ENCODE measurements at regions not wholly inside any gene's neighbourhood (a gene's known extent, or its start where the extent isn't known, plus 50 kb on each side); places are given as distances from the start of the nearest gene placed in this dataset.
A peak's percentile ranks its signal among the peaks of the same experiment; 100 is the strongest.
"Not testable (repeated sequence)": the region's sequence is repeated elsewhere in the genome, so short reads cannot be mapped to it uniquely, and the experiment has no call there.

- DNase-seq (ENCODE audit: low spot score): peak; percentile 15
Measured at GRCh38 chr13:54402495-54402894, 1373.9 kb downstream of the OLFM4 start.

GRCh38 chr13:54415753-54416366 lies 1387.2 kb downstream of the OLFM4 start:
- peak; percentile 15 for DNase-seq (ENCODE audit: low spot score)

- DNase-seq (ENCODE audit: low spot score): not testable (repeated sequence)
Measured at GRCh38 chr13:54422946-54423345, 1394.3 kb downstream of the OLFM4 start.

GRCh38 chr13:54424344-54424743 lies 1395.7 kb downstream of the OLFM4 start:
- DNase-seq (ENCODE audit: low spot score): no peak

GRCh38 chr13:54433493-54434206 lies 1405.0 kb downstream of the OLFM4 start:
- no peak for DNase-seq (ENCODE audit: low spot score)

- DNase-seq (ENCODE audit: low spot score): not testable (repeated sequence)
Measured at GRCh38 chr13:54440853-54441400, 1412.3 kb downstream of the OLFM4 start.

- no peak for DNase-seq (ENCODE audit: low spot score)
Measured at GRCh38 chr13:54445453-54445852, 1416.8 kb downstream of the OLFM4 start.

- no peak for DNase-seq (ENCODE audit: low spot score)
Measured at GRCh38 chr13:54445865-54446264, 1417.3 kb downstream of the OLFM4 start.

- DNase-seq (ENCODE audit: low spot score): peak; percentile 23
Measured at GRCh38 chr13:54449922-54450321, 1421.3 kb downstream of the OLFM4 start.

- no peak for DNase-seq (ENCODE audit: low spot score)
Measured at GRCh38 chr13:54484166-54484565, 1455.6 kb downstream of the OLFM4 start.

GRCh38 chr13:54486421-54487166 lies 1458.0 kb downstream of the OLFM4 start:
- DNase-seq (ENCODE audit: low spot score): no peak

GRCh38 chr13:54489359-54489758 lies 1460.7 kb downstream of the OLFM4 start:
- no peak for DNase-seq (ENCODE audit: low spot score)

GRCh38 chr13:54492995-54493394 lies 1464.4 kb downstream of the OLFM4 start:
- DNase-seq (ENCODE audit: low spot score): no peak

GRCh38 chr13:54511366-54511765 lies 1482.8 kb downstream of the OLFM4 start:
- no peak for DNase-seq (ENCODE audit: low spot score)

- DNase-seq (ENCODE audit: low spot score): no peak
Measured at GRCh38 chr13:54513254-54513653, 1484.6 kb downstream of the OLFM4 start.

GRCh38 chr13:54536112-54536511 lies 1507.5 kb downstream of the OLFM4 start:
- DNase-seq (ENCODE audit: low spot score): peak; percentile 14

GRCh38 chr13:54563286-54563685 lies 1534.7 kb downstream of the OLFM4 start:
- no peak for DNase-seq (ENCODE audit: low spot score)

- peak; percentile 11 for DNase-seq (ENCODE audit: low spot score)
Measured at GRCh38 chr13:54572037-54572436, 1543.4 kb downstream of the OLFM4 start.

GRCh38 chr13:54573186-54573585 lies 1544.6 kb downstream of the OLFM4 start:
- DNase-seq (ENCODE audit: low spot score): peak; percentile 7

- no peak for DNase-seq (ENCODE audit: low spot score)
Measured at GRCh38 chr13:54574791-54575190, 1546.2 kb downstream of the OLFM4 start.

GRCh38 chr13:54591540-54591939 lies 1562.9 kb downstream of the OLFM4 start:
- no peak for DNase-seq (ENCODE audit: low spot score)

- DNase-seq (ENCODE audit: low spot score): no peak
Measured at GRCh38 chr13:54592201-54592600, 1563.6 kb downstream of the OLFM4 start.

GRCh38 chr13:54593504-54593903 lies 1564.9 kb downstream of the OLFM4 start:
- no peak for DNase-seq (ENCODE audit: low spot score)
